PFSK-1 (cell line): ENCODE measurements at regions not wholly inside any gene's neighbourhood (a gene's known extent, or its start where the extent isn't known, plus 50 kb on each side); places are given as distances from the start of the nearest gene placed in this dataset.

Source experiments
- POLR2AphosphoS5 ChIP-seq: IDR thresholded peaks from 2 replicates; pipeline ENCODE4 v1.6.1; 2012; ENCODE audit warnings: low read depth, mild to moderate bottlenecking, control low read depth, low read length, moderate library complexity
- SIN3A ChIP-seq: IDR thresholded peaks from 2 replicates; pipeline ENCODE4 v1.6.1; 2012; ENCODE audit warnings: mild to moderate bottlenecking, low read length, moderate library complexity, borderline replicate concordance; ENCODE audit not compliant: insufficient read depth
- TAF1 ChIP-seq: IDR thresholded peaks from 2 replicates; pipeline ENCODE4 v1.6.1; 2012; ENCODE audit warnings: low read length, control low read depth, borderline replicate concordance; ENCODE audit not compliant: insufficient read depth

- TF ChIP-seq SIN3A, result no peak
- TF ChIP-seq POLR2AphosphoS5, result no peak
- TF ChIP-seq TAF1, result no peak
Measured at GRCh38 chr10:18737236-18737635, 78.0 kb downstream of the ARL5B start.
